HCT116 (cell line): ENCODE measurements at regions not wholly inside any gene's neighbourhood (a gene's known extent, or its start where the extent isn't known, plus 50 kb on each side); places are given as distances from the start of the nearest gene placed in this dataset.

Experiments used
- EZH2 ChIP-seq: fragments of 200-600 bp; sonication (generic); IDR thresholded peaks from 2 replicates; pipeline ENCODE4 v1.6.1; 2017; ENCODE audit warnings: antibody characterized with exemption, mixed run types
- EZH2phosphoT487 ChIP-seq: fragments of 200-600 bp; IDR thresholded peaks from 2 replicates; pipeline ENCODE4 v1.6.1; 2018; ENCODE audit warnings: antibody characterized with exemption, borderline replicate concordance
- POLR2A ChIP-seq: IDR thresholded peaks from 2 replicates; pipeline ENCODE4 v1.7.0; 2011; ENCODE audit warnings: borderline replicate concordance; ENCODE audit not compliant: insufficient read depth, insufficient read length; ENCODE audit errors: extremely low read depth
- POLR2AphosphoS5 ChIP-seq: IDR thresholded peaks from 2 replicates; pipeline ENCODE4 v1.6.1; 2011; ENCODE audit warnings: mild to moderate bottlenecking, low read depth, low read length, moderate library complexity
- RAD21 ChIP-seq: IDR thresholded peaks from 2 replicates; pipeline ENCODE4 v1.6.1; 2012; ENCODE audit warnings: low read depth, mild to moderate bottlenecking
- SP1 ChIP-seq: IDR thresholded peaks from 2 replicates; pipeline ENCODE4 v1.6.1; 2012; ENCODE audit warnings: low read depth
- YY1 ChIP-seq: IDR thresholded peaks from 2 replicates; pipeline ENCODE4 v1.6.1; 2011; ENCODE audit warnings: low read length, low read depth, moderate library complexity, mild to moderate bottlenecking; ENCODE audit not compliant: insufficient replicate concordance; ENCODE audit errors: extremely low read depth
- ZBTB33 ChIP-seq: IDR thresholded peaks from 2 replicates; pipeline ENCODE4 v1.6.1; 2011; ENCODE audit warnings: mild to moderate bottlenecking, low read length, moderate library complexity; ENCODE audit not compliant: insufficient replicate concordance; ENCODE audit errors: extremely low read depth
- TF ChIP-seq, protein P1 (sequence below), 3 experiments: fragments of 200-600 bp in 1 of 3; sonication (generic) in 1 of 3; IDR thresholded peaks in 2 of 3; conservative IDR thresholded peaks in 1 of 3; 2 replicates each; pipeline ENCODE4 v1.5.1; 2012 to 2017; ENCODE audit warnings: low read depth in 2 of 3, low read length in 2 of 3, antibody characterized with exemption in 1 of 3, borderline replicate concordance in 1 of 3, control low read depth in 1 of 3, mild to moderate bottlenecking in 1 of 3, mixed read lengths in 1 of 3, mixed run types in 1 of 3, moderate library complexity in 1 of 3; ENCODE audit not compliant: insufficient read depth in 1 of 3
- TF ChIP-seq, protein P2 (sequence below): IDR thresholded peaks from 2 replicates; pipeline ENCODE4 v1.6.1; 2012; ENCODE audit warnings: low read depth

- TF ChIP-seq EZH2 (no peak), EZH2phosphoT487 (no peak), ZBTB33 (no peak), YY1 (no peak), SP1 (no peak), POLR2AphosphoS5 (no peak), RAD21 (no peak), POLR2A (no peak)
- TF ChIP-seq, protein P1, sequence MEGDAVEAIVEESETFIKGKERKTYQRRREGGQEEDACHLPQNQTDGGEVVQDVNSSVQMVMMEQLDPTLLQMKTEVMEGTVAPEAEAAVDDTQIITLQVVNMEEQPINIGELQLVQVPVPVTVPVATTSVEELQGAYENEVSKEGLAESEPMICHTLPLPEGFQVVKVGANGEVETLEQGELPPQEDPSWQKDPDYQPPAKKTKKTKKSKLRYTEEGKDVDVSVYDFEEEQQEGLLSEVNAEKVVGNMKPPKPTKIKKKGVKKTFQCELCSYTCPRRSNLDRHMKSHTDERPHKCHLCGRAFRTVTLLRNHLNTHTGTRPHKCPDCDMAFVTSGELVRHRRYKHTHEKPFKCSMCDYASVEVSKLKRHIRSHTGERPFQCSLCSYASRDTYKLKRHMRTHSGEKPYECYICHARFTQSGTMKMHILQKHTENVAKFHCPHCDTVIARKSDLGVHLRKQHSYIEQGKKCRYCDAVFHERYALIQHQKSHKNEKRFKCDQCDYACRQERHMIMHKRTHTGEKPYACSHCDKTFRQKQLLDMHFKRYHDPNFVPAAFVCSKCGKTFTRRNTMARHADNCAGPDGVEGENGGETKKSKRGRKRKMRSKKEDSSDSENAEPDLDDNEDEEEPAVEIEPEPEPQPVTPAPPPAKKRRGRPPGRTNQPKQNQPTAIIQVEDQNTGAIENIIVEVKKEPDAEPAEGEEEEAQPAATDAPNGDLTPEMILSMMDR (IDR thresholded peaks at IDR 0.05 in 2 of 3, conservative IDR thresholded peaks at IDR 0.05 in 1 of 3; ENCODE audit: borderline replicate concordance in 1 of 3, insufficient read depth in 1 of 3, low read depth in 2 of 3, low read length in 2 of 3), result no peak
- TF ChIP-seq, protein P2, sequence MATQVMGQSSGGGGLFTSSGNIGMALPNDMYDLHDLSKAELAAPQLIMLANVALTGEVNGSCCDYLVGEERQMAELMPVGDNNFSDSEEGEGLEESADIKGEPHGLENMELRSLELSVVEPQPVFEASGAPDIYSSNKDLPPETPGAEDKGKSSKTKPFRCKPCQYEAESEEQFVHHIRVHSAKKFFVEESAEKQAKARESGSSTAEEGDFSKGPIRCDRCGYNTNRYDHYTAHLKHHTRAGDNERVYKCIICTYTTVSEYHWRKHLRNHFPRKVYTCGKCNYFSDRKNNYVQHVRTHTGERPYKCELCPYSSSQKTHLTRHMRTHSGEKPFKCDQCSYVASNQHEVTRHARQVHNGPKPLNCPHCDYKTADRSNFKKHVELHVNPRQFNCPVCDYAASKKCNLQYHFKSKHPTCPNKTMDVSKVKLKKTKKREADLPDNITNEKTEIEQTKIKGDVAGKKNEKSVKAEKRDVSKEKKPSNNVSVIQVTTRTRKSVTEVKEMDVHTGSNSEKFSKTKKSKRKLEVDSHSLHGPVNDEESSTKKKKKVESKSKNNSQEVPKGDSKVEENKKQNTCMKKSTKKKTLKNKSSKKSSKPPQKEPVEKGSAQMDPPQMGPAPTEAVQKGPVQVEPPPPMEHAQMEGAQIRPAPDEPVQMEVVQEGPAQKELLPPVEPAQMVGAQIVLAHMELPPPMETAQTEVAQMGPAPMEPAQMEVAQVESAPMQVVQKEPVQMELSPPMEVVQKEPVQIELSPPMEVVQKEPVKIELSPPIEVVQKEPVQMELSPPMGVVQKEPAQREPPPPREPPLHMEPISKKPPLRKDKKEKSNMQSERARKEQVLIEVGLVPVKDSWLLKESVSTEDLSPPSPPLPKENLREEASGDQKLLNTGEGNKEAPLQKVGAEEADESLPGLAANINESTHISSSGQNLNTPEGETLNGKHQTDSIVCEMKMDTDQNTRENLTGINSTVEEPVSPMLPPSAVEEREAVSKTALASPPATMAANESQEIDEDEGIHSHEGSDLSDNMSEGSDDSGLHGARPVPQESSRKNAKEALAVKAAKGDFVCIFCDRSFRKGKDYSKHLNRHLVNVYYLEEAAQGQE, result no peak
Observed at GRCh38 chr6:134816300-134816699, 133.6 kb downstream of the ALDH8A1 start.
